Motor neuron (in vitro differentiated cells): ENCODE measurements at regions not wholly inside any gene's neighbourhood (a gene's known extent, or its start where the extent isn't known, plus 50 kb on each side); places are given as distances from the start of the nearest gene placed in this dataset.
"Not testable (repeated sequence)": the region's sequence is repeated elsewhere in the genome, so short reads cannot be mapped to it uniquely, and the experiment has no call there.

Experiments
- ATAC-seq, 8 experiments: fragments of 200-7000 bp; cut with Tn5 transposase; replicated peaks in 6 of 8; 2 replicates each; pipeline ENCODE4 v1.8.0; 2021; ENCODE audit warnings: mild to moderate bottlenecking in 8 of 8, moderate library complexity in 8 of 8
- H3K27ac ChIP-seq, 2 donors: fragments of 250-450 bp; sonication (Bioruptor Pico); 2 replicates each; pipeline ENCODE4 v1.9.0; 2021; ENCODE audit warnings: antibody characterized with exemption in 2 of 2, mild to moderate bottlenecking in 2 of 2, moderate library complexity in 1 of 2
- H3K4me1 ChIP-seq, 2 donors: fragments of 250-450 bp; sonication (Bioruptor Pico); replicated peaks in 1 of 2; 2 replicates each; pipeline ENCODE4 v1.6.1; 2021; ENCODE audit warnings: antibody characterized with exemption in 2 of 2, mild to moderate bottlenecking in 2 of 2, moderate library complexity in 1 of 2
- H3K4me3 ChIP-seq, 5 donors: fragments of 250-450 bp; sonication (Bioruptor Pico); 2 replicates each; pipeline ENCODE4 v1.9.0; 2021; ENCODE audit warnings: antibody characterized with exemption in 5 of 5, mild to moderate bottlenecking in 5 of 5, moderate library complexity in 4 of 5
- WGBS, 10 experiments: fragments of 450-650 bp; shearing (Covaris generic); methylation state at CpG; one replicate each; pipeline ENCODE4 v1.0.0; 2022; 5-methylcytosine and 5-hydroxymethylcytosine counted together
- in situ Hi-C, 9 experiments: fragments of 400-800 bp; cut with MboI; loops; one replicate each; pipeline ENCODE4 v1.15.0; 2021; ENCODE audit warnings: low sequenced_read_pairs in 9 of 9, low pct_unique_long_range_greater_than_20kb in 2 of 9; ENCODE audit not compliant: unreplicated experiment in 9 of 9

DNA sequence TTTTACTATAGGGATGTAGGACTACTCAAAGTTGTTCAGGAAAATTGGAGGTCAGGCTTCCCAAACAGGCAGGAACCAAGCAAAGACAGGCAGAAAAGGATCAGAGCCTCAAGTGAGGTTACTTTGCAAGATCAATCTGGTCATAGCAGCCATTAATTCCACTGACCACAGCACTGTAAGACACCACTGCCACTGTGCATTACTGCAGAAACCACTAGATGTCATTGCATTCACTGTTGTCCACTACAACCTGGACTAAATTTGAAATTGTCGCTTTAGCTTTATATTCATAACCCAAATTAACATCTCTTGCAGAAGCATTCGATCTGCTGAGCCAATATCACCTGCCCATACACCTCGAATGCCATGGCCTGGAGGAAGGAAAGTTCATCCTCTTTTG lies 126.9 kb upstream of the UFL1 start:
- WGBS, 10 experiments = 0 to 100% (median 47%) methylated on average over 1 to 3 of the region's 3 CpGs; no CpG with 5 or more reads in 2 of the 10 experiments
- H3K27ac ChIP-seq = no peak overlapping the region
- in situ Hi-C loops = no loop called here
- H3K4me3 ChIP-seq = no peak overlapping the region
- H3K4me1 ChIP-seq = peaks cover 2 to 12% of the 10 kb centered on the region in 2 donors
- peak in 6 of 8 experiments; percentile 24 to 79 (median 54) for ATAC-seq

DNA sequence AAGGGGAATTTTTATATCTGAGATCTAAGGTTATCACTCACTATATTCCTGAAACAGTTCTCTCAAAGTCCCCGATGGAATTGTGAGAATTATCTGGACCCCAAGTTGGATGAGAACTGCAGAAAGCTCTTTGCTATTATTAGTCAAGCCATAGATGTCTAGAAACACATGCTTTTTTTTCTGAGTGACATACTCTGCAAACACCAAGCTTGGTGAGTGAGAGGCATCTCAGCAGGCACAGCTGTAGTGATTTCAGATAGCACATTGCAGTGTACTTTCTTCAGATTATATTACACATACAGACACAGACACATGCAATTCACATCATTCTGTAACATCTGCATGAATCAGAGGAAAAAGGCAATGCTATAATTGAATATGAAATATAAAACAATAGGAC lies 111.1 kb upstream of the UFL1 start:
- ATAC-seq = no peak

DNA sequence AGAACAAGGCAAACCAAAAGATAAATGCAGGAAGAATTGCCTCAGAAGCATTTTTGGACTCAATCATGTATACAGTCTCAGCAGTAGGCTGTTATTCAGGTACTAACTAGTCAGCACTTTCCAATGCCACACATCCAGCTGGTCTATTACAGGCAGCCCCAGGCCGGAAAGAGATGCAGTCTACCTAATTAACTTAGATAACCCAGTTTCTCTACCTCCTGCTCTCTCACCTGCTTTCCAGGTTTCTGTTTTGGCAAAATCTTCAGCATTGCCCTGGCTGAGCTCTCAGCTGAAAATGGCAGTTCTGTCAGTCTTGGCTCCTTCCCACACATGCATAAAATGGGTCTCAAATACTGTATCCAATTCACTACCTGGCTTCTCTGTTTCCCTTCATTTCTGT lies 101.3 kb upstream of the UFL1 start:
- in situ Hi-C loops = no loop called here
- Histone ChIP-seq H3K27ac (no peak overlapping the region), H3K4me1 (no peaks in the 10 kb centered on the region), H3K4me3 (no peak overlapping the region)
- WGBS, 10 experiments = 0 to 100% (median 50%) methylated on average over 1 of the region's 1 CpG; no CpG with 5 or more reads in 6 of the 10 experiments
- ATAC-seq = no peak

More for the DNA sequence above, 111.1 kb upstream of the UFL1 start:
- Histone ChIP-seq H3K4me1 (no peaks in the 10 kb centered on the region), H3K27ac (no peak overlapping the region), H3K4me3 (no peak overlapping the region)
- in situ Hi-C loops = no loop called here
- WGBS, 10 experiments = 0 to 100% (median 67%) methylated on average over 1 of the region's 1 CpG; no CpG with 5 or more reads in 3 of the 10 experiments

DNA sequence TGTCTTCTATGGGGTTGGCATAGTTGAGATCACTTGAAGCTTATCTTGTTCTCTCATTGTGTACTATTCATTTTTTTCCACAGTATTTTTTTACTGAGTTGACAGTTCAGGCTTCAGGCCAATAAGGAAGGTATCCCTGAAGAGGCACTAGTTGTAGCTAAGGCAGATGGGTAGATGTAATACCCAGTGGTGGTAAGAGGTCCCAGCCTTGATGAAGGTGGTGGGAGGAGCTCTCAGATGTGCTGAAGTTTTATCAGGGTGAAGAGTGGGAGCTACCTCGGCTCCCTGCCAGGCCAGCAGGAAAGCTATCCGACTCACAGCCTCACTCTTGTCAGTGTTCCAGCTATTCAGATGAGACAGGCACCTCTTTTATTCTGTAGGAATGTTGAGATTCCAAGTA lies 87.7 kb upstream of the UFL1 start:
- ATAC-seq = no peak
- 83% methylated on average over 1 of the region's 2 CpGs; no CpG with 5 or more reads in 9 of the 10 experiments for WGBS, 10 experiments
- in situ Hi-C loops = no loop called here

DNA sequence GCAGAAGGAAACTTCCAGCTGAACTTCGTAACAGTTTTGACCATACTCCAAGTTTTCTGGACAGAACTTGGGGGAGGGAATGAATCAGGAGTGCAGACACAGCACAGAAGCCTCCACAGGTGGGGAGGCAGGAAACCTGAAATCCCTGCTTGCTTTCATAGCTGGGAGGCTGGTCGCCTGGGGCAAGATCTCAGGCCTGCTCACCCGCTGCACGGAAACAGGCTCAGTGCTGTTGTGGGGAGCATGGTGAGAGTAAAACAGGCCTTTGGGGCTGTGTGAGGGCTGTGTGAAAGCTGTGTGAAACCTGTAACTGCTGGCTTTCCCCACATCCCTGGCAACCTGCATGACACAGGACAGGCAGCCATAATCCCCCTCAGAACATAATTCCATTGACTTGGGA lies 85.2 kb upstream of the UFL1 start:
- H3K4me3 ChIP-seq = no peak overlapping the region
- WGBS, 10 experiments = 0 to 100% (median 60%) methylated on average over 1 to 3 of the region's 4 CpGs; no CpG with 5 or more reads in 2 of the 10 experiments
- H3K27ac ChIP-seq = no peak overlapping the region
- no peaks in the 10 kb centered on the region for H3K4me1 ChIP-seq
- ATAC-seq = no peak
- in situ Hi-C loops = no loop called here

More for the DNA sequence above, 87.7 kb upstream of the UFL1 start:
- Histone ChIP-seq H3K4me3 (no peak overlapping the region), H3K27ac (no peak overlapping the region), H3K4me1 (no peaks in the 10 kb centered on the region)

DNA sequence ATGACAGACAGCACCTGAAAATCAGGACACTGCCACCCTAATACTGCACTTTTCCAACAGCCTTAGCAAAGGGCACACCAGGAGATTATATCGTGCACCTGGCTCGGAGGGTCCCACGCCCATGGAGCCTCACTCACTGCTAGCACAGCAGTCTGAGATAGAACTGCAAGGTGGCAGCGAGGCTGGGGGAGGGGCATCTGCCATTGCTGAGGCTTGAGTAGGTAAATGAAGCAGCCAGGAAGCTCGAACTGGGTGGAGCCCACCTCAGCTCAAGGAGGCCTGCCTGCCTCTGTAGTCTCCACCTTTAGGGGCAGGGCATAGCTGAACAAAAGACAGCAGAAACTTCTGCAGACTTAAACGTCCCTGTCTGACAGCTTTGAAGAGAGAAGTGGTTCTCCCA lies 84.4 kb upstream of the UFL1 start:
- H3K4me1 ChIP-seq, in situ Hi-C loops, ATAC-seq, H3K27ac ChIP-seq, H3K4me3 ChIP-seq: not testable (repeated sequence)
- 0 to 76% (median 40%) methylated on average over 1 to 5 of the region's 6 CpGs; no CpG with 5 or more reads in 5 of the 10 experiments for WGBS, 10 experiments

DNA sequence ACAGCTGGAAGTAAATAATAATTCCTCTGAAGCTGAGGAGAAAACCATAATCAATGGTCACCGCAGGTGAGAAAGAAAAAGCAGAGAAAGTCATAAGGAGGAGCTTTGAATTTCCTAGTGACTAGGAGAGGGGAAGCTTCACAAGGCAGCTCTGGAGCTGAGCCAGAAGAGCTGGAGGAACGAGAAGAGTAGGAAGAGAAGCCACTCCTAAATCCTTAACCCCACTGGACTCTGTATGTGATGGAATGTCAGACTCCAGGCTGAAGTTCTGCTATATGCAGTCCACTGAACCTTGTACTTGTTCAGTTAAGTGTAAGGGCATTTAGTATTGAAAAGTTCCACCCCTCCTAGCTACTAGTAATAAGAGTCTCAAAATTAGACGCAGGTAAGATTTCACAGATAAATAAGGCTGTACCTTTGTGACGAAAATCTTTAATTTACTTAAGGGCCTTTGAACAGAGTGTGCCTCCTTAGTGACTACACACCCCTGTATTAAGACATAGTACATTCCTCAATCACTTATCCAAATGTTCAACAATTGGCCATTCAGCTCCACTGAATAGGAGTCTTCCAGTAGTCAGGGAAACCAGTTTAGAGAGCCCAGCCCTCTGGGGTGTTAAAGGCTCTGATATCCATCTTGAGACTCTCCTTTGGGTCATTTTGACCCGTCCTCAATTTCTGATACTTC lies 71.4 kb upstream of the UFL1 start:
- Histone ChIP-seq H3K27ac (no peak overlapping the region), H3K4me3 (no peak overlapping the region), H3K4me1 (no peaks in the 10 kb centered on the region)
- WGBS, 10 experiments = 0 to 100% (median 18%) methylated on average over 1 to 5 of the region's 5 CpGs
- in situ Hi-C loops = no loop called here
- ATAC-seq = peak in 2 of 8 experiments; percentile 43 to 93

DNA sequence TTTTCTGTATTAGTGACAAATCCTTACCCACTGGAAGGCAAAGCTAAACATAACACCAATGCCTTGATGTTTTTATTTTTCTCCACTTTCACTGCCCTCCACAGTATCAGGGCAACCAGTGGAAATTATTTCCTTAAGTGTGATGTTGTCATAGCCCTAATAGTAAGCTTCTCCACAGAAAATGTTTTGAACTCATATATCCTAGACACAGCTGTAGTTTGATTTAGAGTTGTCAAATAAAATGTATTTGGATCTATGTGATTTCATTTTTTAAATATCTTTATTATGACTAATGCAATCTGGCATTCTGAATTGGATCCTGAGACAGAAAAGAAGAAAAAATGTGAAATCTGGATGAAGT lies 70.9 kb upstream of the UFL1 start:
- Histone ChIP-seq H3K4me3 (no peak overlapping the region), H3K4me1 (no peaks in the 10 kb centered on the region), H3K27ac (no peak overlapping the region)
- ATAC-seq = peak in 1 of 8 experiments; percentile 51
- in situ Hi-C loops = no loop called here

DNA sequence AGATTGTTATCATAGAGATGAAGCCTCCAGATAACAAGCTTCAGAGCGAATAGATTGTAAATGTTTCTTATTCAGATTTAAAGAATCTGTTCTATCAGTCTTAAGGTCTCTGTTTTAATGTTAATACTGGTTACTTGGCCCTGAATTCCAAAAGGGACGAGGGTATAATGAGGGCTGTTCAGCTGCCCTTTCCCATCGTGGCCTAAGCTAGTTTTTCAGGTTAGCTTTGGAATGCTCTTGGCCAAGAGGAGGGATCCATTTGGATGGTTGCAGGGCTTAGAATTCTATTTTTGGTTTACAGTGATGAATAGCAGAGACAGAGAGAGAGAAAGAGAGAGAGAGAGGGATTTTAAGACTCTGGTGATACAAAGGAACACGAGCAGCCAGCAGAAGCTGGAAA lies 62.8 kb upstream of the UFL1 start:
- Histone ChIP-seq H3K4me3 (no peak overlapping the region), H3K27ac (no peak overlapping the region), H3K4me1 (no peaks in the 10 kb centered on the region)
- 0 to 89% (median 62%) methylated on average over 1 to 4 of the region's 4 CpGs for WGBS, 10 experiments
- ATAC-seq = no peak
- in situ Hi-C loops = no loop called here

DNA sequence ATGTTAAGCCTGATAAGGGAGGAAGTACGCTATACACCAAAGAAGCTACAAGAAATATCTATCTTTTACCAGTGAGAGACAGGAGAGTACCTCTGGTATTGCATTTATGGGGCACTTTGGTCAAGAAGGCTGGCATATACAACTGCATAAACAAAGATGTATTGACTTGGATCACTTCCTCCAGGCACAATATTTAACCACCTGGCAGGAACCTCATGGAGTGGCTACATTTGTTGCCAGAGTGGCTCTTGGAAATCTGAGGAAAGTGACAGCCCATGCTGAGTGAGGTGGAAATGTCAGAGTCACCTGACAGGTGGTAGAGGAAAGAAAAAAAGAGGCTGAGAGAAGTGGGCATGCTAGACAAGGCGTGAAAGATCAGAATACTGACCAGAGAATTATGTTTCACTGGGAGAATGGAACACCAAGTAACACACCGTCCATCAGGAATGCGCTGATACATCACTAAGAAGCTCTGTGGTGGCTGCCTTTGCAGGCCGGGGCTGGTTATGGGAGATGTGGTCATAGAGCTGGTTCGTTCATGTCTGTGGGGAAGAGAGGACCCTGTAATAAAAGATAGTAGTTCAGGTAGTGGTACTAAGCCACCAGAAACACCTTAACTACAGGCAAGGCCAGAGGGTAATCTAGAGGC lies 61.4 kb upstream of the UFL1 start:
- Histone ChIP-seq H3K27ac (no peak overlapping the region), H3K4me3 (no peak overlapping the region), H3K4me1 (no peaks in the 10 kb centered on the region)
- no peak for ATAC-seq
- WGBS, 10 experiments = 6 to 100% (median 84%) methylated on average over 1 to 6 of the region's 6 CpGs
- in situ Hi-C loops = no loop called here

DNA sequence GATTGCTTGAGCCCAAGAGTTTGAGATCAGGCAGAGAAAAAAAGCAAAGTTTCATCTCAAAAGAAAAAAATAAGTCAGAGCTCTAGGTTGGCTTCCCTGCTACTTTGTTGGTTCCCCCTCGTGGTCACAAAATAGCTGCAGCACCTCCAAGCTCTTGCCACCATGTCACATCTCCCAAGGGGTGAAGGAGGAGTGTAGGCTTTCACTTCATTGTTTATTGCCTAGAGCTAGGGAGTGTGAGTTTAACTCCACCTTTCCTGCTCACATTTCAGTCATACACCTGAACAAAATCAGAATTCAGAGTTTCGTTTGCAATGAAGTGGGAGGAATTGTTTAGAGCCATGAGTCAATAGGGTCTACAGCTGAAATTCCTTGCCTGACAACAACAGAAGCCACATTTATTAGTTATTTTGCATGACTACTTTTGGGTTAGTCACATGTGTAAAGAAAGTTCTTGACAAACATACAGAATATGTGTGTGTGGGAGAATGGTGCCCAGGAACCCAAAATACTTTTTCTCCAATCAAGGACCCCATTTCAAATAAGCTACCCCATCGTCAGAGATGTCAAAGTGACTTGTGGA lies 56.2 kb upstream of the UFL1 start:
- WGBS, 10 experiments = 0 to 100% (median 69%) methylated on average over 1 to 3 of the region's 3 CpGs
- Histone ChIP-seq H3K4me1 (no peaks in the 10 kb centered on the region), H3K27ac (no peak overlapping the region), H3K4me3 (no peak overlapping the region)
- ATAC-seq = no peak
- in situ Hi-C loops = no loop called here

DNA sequence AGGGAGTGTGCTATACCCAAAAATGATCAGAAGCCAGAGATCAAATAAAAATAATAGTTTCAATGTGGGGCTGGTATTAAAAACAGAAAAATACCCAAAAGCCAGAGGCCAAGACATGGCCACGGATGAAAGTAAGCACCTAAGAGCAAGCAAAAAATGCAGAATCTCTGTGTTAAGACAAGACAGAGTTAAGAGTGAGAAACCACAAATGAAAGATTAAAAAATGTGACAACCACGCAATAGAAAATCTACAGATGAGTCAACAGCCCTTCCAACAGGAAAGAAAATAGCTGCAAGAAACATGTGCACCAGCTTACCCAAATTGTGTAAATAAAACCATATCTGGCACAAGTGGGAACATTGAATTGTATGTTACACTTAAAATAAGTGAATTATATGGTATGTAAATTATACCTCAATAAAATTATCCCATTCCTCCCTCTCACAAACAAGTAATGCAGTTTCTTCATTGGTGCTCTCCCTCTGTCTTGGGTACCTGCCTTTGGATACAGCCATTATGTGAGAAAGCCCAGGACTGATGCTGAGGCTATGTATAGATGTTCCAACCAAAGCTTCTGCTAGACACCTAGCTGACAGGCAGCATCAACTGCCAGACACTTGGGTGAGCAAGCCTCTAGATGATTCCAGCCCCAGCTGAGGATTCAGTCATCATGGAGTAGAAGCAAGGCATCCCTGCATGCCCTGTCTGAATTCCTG lies 55.3 kb upstream of the UFL1 start:
- WGBS, 10 experiments = 0 to 92% (median 80%) methylated on average over 1 to 2 of the region's 2 CpGs; no CpG with 5 or more reads in 1 of the 10 experiments
- H3K27ac ChIP-seq = no peak overlapping the region
- no peak overlapping the region for H3K4me3 ChIP-seq
- in situ Hi-C loops = no loop called here
- ATAC-seq = no peak
- H3K4me1 ChIP-seq = no peaks in the 10 kb centered on the region

DNA sequence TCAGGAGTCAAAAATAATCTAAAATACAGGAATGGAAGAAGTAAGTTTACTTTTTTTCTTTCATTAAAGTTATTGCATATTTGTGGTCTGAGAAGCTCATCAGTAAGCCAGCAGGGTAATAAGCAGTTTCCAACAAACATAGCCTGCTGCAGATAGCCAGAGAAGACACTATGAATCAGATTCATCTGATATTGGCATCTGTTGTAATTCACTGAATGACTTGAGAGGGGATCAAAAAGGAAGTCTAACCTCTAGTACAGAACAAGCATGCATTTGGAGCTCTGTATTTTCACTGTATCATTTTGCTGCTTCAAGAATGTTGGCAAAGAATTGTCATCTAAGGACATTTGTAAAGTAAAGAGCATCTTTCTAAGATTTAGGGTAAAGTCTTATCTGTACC lies 53.8 kb upstream of the UFL1 start:
- no peak for ATAC-seq
- H3K27ac ChIP-seq = no peak overlapping the region

More for the DNA sequence above, 53.8 kb upstream of the UFL1 start:
- no peak overlapping the region for H3K4me3 ChIP-seq
- in situ Hi-C loops = no loop called here
- no peaks in the 10 kb centered on the region for H3K4me1 ChIP-seq
